GM12872 (cell line): ENCODE measurements at regions not wholly inside any gene's neighbourhood (a gene's known extent, or its start where the extent isn't known, plus 50 kb on each side); places are given as distances from the start of the nearest gene placed in this dataset.

Experiments
- CTCF ChIP-seq: IDR thresholded peaks from 3 replicates; pipeline ENCODE4 v1.5.1; 2011; ENCODE audit warnings: low read depth, mild to moderate bottlenecking, low read length, moderate library complexity; ENCODE audit not compliant: insufficient read depth

GRCh38 chr18:28404694-28405093 is 227.8 kb upstream of the CDH2 start:
- no peak for TF ChIP-seq CTCF

- TF ChIP-seq CTCF: no peak
These were observed 222.9 kb upstream of the CDH2 start for GRCh38 chr18:28399781-28400362.

- no peak for TF ChIP-seq CTCF
These were observed 221.5 kb upstream of the CDH2 start for GRCh38 chr18:28398471-28398870.

- no peak for TF ChIP-seq CTCF
These were observed 213.1 kb upstream of the CDH2 start for GRCh38 chr18:28390022-28390421.

GRCh38 chr18:28382215-28382879 is 205.4 kb upstream of the CDH2 start:
- no peak for TF ChIP-seq CTCF

- TF ChIP-seq CTCF: no peak
These were observed 195.3 kb upstream of the CDH2 start for GRCh38 chr18:28372186-28372585.

- no peak for TF ChIP-seq CTCF
These were observed 189.7 kb upstream of the CDH2 start for GRCh38 chr18:28366676-28367075.

GRCh38 chr18:28365411-28365831 is 188.5 kb upstream of the CDH2 start:
- no peak for TF ChIP-seq CTCF
